Activated T-cell treated with anti-CD3 and anti-CD28 coated beads, Interleukin-2, amount 50 U/mL, for 72 hours (primary cell): ENCODE measurements at regions not wholly inside any gene's neighbourhood (a gene's known extent, or its start where the extent isn't known, plus 50 kb on each side); places are given as distances from the start of the nearest gene placed in this dataset.

Experiments
- ATAC-seq, 2 donors: fragments of 150-1000 bp; cut with Tn5 transposase; replicated peaks in 1 of 2; 2 replicates each; pipeline ENCODE4 v1.10.0; 2021; ENCODE audit warnings: moderate library complexity in 2 of 2, mild to moderate bottlenecking in 1 of 2
- DNase-seq, 2 donors: peaks; one replicate each; pipeline ENCODE4 v3.0.0; 2021 to 2022; ENCODE audit warnings: mixed read lengths in 1 of 2
- H3K27ac Mint-ChIP-seq: one replicate; pipeline ENCODE4 v1.8.0; 2022; ENCODE audit warnings: mild to moderate bottlenecking, moderate library complexity, mixed read lengths
- H3K27me3 Mint-ChIP-seq: one replicate; pipeline ENCODE4 v1.8.0; 2022; ENCODE audit warnings: low read depth, mixed read lengths
- H3K36me3 Mint-ChIP-seq, 2 donors: one replicate each; pipeline ENCODE4 v1.8.0; 2022; ENCODE audit warnings: mixed read lengths in 2 of 2, mild to moderate bottlenecking in 1 of 2; ENCODE audit not compliant: insufficient read depth in 2 of 2
- H3K4me1 Mint-ChIP-seq: one replicate; pipeline ENCODE4 v1.8.0; 2022; ENCODE audit warnings: low read depth, mixed read lengths
- H3K4me3 Mint-ChIP-seq, 2 donors: one replicate each; pipeline ENCODE4 v1.8.0; 2022; ENCODE audit warnings: mild to moderate bottlenecking in 2 of 2, mixed read lengths in 2 of 2, moderate library complexity in 2 of 2
- H3K9me3 Mint-ChIP-seq, 2 donors: one replicate each; pipeline ENCODE4 v1.8.0; 2022; ENCODE audit warnings: mixed read lengths in 2 of 2

DNA sequence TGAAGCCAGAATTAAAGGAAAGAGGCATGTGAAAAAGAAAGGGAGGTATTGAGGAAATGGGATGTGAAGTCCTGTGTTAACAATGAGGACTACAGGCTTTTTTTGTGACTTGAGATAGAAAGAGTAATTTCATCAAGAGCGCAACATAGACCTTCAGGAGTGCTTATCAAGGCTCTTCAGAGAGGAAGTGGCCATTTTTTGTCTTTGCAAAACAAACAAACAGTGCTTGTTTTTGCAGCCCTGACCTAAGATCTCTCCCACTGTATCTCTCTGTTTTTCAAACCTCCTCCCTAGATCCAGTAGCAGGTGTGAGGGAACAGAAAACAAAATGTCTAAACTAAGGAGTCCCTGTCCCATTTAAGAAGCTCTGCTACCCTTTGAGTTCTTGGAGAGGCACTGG lies 710.3 kb upstream of the MARCKS start:
- no peak overlapping the region for H3K27ac Mint-ChIP-seq
- H3K36me3 Mint-ChIP-seq, result no peaks in the 10 kb centered on the region
- no peak overlapping the region for H3K4me3 Mint-ChIP-seq

DNA sequence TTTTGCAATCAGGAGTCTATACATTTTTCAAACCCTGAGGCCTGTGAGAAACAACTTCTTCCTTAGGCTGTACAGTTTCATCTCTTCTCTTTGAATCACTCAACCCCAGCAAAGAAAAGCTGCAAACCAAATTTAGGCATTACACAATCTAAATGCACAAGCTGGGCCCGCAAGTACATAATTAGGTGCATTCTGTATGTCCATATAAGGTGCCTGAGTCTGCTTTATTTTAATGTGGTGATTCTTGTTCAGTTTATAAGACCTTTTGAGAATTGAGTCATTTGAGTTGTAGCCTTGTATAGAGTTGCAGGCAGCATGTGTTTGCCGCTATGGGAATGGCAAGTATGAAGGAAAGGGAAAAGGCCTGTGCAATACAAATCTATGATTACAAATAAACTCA lies 709.6 kb upstream of the MARCKS start:
- no peaks in the 10 kb centered on the region for H3K9me3 Mint-ChIP-seq

More for the DNA sequence above, 710.3 kb upstream of the MARCKS start:
- H3K9me3 Mint-ChIP-seq, result peaks cover 0 to under 1% of the 10 kb centered on the region in 2 donors
- no peaks in the 10 kb centered on the region for H3K27me3 Mint-ChIP-seq
- DNase-seq (no peak), ATAC-seq (no peak)
- H3K4me1 Mint-ChIP-seq, result no peaks in the 10 kb centered on the region

DNA sequence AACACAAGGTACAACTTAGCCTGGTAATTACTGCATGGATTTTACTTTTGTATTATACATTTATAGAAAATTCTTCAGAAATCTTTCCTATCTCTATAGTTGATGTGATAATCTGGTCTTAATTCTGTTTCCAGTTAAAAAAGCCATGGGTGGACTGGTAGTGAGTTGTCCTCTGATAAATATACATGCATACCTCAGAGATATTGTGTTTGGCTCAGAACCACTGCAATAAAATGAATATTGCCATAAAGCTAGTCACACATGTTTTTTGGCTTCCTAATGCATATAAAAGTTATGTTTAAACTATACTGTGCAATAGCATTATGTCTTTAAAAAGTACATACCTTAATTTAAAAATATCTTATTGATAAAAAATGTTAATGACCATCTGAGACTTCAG lies 708.6 kb upstream of the MARCKS start:
- no peak overlapping the region for H3K4me3 Mint-ChIP-seq
- no peaks in the 10 kb centered on the region for H3K27me3 Mint-ChIP-seq
- H3K27ac Mint-ChIP-seq, result no peak overlapping the region
- ATAC-seq (no peak), DNase-seq (no peak)
- no peaks in the 10 kb centered on the region for H3K4me1 Mint-ChIP-seq
- no peaks in the 10 kb centered on the region for H3K36me3 Mint-ChIP-seq
- H3K9me3 Mint-ChIP-seq, result no peaks in the 10 kb centered on the region

More for the DNA sequence above, 709.6 kb upstream of the MARCKS start:
- Mint-ChIP-seq H3K4me3 (no peak overlapping the region), H3K4me1 (no peaks in the 10 kb centered on the region), H3K27me3 (no peaks in the 10 kb centered on the region), H3K36me3 (no peaks in the 10 kb centered on the region), H3K27ac (no peak overlapping the region)
- ATAC-seq (no peak), DNase-seq (no peak)

DNA sequence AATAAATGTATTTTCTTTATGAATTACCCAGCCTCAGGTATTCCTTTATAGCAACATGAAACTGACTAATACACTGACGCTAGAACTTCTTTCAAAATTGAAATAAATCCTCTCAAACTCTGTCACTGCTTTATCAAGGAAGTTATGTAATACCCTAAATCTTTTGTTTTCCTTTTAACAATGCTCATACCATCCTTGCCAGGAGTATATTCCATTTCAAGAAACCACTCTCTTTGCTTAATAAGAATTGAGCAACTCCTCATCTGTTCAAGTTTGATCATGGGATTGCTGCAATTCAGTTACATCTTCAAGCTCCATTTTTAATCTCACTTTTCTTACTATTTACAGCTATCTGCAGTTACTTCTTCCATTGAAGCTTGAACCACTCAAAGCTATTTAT lies 707.6 kb upstream of the MARCKS start:
- no peak for ATAC-seq
- Mint-ChIP-seq H3K4me1 (no peaks in the 10 kb centered on the region), H3K27me3 (no peaks in the 10 kb centered on the region)

DNA sequence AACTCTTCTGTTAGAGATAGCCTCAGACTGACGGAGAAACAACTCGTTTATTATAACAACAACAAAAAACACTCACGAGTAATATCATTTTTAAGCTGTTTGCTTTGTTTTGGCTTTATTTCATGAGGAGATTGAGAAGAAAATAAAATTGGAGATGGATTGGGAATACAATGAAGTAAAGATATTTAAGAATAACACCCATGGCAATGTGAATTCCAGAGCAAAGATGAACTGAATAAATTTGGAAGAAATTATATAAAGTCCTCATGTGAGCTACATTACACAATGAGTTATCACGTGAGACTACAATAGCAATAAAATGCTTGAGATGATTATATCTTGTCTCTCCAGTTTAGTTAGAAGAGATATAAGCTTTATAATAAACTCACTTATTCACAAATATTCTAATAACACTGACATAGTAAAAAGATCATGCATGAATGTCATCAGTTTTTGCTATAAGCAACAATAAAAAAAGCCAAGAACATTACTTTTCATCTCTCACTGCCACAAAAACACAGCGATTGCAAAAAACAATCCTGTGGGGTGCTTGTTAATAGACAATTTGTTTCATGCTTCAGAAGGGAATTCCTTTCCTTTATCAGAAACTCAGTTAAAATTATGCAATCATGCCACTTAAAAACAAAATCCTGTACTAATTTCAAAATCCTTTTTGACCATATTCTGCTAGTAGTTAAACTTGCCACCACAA lies 696.7 kb upstream of the MARCKS start:
- Mint-ChIP-seq H3K4me1 (no peaks in the 10 kb centered on the region), H3K27ac (no peak overlapping the region), H3K4me3 (no peak overlapping the region), H3K27me3 (no peaks in the 10 kb centered on the region), H3K36me3 (no peaks in the 10 kb centered on the region), H3K9me3 (peaks cover 0 to 2% of the 10 kb centered on the region in 2 donors)
- DNase-seq (no peak), ATAC-seq (no peak)

More for the DNA sequence above, 707.6 kb upstream of the MARCKS start:
- no peak for DNase-seq
- no peaks in the 10 kb centered on the region for H3K36me3 Mint-ChIP-seq
- H3K27ac Mint-ChIP-seq, result no peak overlapping the region
- peaks cover 0 to 2% of the 10 kb centered on the region in 2 donors for H3K9me3 Mint-ChIP-seq
- H3K4me3 Mint-ChIP-seq, result no peak overlapping the region

DNA sequence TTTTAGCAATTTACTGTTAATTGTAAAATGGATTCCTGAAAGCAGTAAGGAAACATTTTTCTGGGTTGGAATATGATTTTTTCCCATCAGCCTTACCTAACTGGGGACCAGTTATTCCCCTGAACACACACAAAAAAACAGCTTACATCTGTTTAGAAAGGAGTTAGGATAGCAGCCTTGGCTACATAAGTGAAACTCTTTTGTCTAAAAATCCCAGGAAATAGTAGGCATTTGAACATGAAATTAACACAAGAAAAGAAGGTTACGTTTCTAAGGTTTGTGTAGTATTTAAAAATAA lies 696.2 kb upstream of the MARCKS start:
- no peak for ATAC-seq
- no peak overlapping the region for H3K27ac Mint-ChIP-seq
- no peaks in the 10 kb centered on the region for H3K27me3 Mint-ChIP-seq
- no peak for DNase-seq
- peaks cover 0 to 2% of the 10 kb centered on the region in 2 donors for H3K9me3 Mint-ChIP-seq
- H3K4me3 Mint-ChIP-seq, result no peak overlapping the region
- no peaks in the 10 kb centered on the region for H3K36me3 Mint-ChIP-seq
- H3K4me1 Mint-ChIP-seq, result no peaks in the 10 kb centered on the region

DNA sequence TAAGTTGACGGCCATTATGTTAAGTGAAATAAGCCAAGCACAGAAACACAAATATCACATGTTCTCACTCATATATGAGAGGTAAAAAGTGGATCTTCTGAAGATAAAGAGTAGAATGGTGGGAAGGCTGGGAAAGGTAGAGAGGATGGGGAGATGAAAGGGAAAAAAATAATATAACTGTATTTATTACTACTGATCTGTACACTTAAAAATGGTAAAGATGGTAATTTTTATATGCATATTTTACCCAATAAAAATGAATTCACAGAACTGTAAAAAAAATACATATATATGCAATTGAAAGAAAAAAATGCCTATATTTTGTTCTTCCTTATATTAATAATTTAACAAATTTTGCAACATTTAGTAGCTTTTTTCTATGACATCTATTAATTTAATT lies 694.4 kb upstream of the MARCKS start:
- DNase-seq (no peak), ATAC-seq (no peak)
- H3K9me3 Mint-ChIP-seq, result no peaks in the 10 kb centered on the region
- no peak overlapping the region for H3K4me3 Mint-ChIP-seq
- no peaks in the 10 kb centered on the region for H3K27me3 Mint-ChIP-seq
- H3K4me1 Mint-ChIP-seq, result no peaks in the 10 kb centered on the region
- H3K27ac Mint-ChIP-seq, result no peak overlapping the region
- H3K36me3 Mint-ChIP-seq, result no peaks in the 10 kb centered on the region

DNA sequence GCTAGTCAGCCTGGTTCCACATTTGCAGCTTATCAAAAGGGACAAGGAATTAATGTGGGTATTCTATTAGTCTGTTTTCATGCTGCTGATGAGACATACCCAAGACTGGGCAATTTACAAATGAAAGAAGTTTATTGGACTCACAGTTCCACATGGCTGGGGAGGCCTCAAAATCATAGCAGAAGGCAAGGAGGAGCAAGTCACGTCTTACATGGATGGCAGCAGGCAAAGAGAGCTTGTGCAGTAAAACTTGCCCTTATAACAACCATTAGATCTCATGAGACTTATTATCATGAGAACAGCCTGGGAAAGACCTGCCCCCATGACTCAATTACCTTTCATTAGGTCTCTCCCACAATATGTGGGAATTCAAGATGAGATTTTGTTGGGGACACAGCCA lies 689.1 kb upstream of the MARCKS start:
- Mint-ChIP-seq H3K4me1 (no peaks in the 10 kb centered on the region), H3K4me3 (no peak overlapping the region), H3K27me3 (no peaks in the 10 kb centered on the region), H3K36me3 (no peaks in the 10 kb centered on the region), H3K9me3 (peaks cover 0 to 3% of the 10 kb centered on the region in 2 donors), H3K27ac (no peak overlapping the region)
- no peak for ATAC-seq
- DNase-seq, result no peak

DNA sequence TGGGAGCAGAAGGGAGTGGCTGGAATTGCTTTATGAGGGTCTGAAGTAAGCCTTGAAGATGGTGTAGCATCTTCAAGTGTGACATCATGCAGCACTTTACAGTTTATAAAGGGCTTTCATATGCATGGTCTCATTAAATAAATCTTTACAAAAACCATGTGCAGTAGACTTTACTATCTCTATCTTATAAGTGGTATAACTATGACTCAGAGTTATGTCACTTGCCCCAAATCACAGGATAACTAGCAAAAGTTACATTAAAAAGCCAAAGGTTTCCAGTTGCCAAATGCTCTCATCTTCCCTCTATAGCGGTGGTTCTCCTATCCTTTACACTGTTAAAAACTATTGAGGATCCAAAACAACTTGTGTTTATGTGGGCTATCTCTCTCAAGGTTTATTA lies 687.7 kb upstream of the MARCKS start:
- Mint-ChIP-seq H3K4me3 (no peak overlapping the region), H3K36me3 (no peaks in the 10 kb centered on the region), H3K4me1 (no peaks in the 10 kb centered on the region), H3K27me3 (no peaks in the 10 kb centered on the region), H3K9me3 (peaks cover 0 to 3% of the 10 kb centered on the region in 2 donors), H3K27ac (no peak overlapping the region)
- ATAC-seq (no peak), DNase-seq (no peak)

DNA sequence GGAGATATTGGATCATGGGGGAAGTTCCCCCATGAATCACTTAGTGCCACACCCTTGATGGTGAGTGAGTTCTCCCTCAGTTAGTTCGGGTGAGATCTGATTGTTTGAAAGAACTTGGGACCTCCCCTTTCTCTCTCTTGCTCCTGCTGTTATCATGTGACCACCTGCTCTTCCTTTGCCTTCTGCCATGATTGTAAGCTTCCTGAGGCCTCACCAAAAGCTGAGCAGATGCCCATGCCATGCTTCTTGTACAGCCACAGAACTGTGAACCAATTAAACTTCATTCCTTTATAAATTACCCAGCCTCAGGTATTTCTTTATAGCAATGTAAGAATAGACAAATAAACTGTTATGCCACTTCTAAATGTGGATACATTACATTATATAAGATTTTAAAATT lies 686.7 kb upstream of the MARCKS start:
- no peak overlapping the region for H3K4me3 Mint-ChIP-seq
- H3K27me3 Mint-ChIP-seq, result no peaks in the 10 kb centered on the region
- ATAC-seq, result no peak
- H3K4me1 Mint-ChIP-seq, result no peaks in the 10 kb centered on the region
- no peak for DNase-seq
- peaks cover 1 to 3% of the 10 kb centered on the region in 2 donors for H3K9me3 Mint-ChIP-seq
- no peak overlapping the region for H3K27ac Mint-ChIP-seq
- H3K36me3 Mint-ChIP-seq, result no peaks in the 10 kb centered on the region

DNA sequence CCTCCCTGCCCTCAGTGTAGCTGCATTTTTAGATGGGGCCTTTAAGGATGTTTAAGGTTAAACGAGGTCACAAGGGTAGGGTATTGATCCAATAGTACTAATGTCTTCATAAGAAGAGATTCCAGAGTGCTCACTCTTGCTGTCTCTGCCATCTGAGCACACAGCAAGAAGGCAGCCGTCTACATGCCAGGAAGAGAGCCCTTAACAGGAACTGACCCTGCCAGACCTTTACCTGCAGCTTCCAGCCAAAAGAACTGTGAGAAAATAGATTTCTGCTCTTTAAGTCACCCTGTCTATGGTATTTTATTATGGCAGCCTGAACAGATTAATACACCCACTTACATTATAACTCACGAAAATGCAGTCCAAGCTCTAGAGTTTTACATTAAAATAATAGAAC lies 685.3 kb upstream of the MARCKS start:
- no peaks in the 10 kb centered on the region for H3K36me3 Mint-ChIP-seq
- ATAC-seq, result no peak
- no peaks in the 10 kb centered on the region for H3K4me1 Mint-ChIP-seq
- H3K4me3 Mint-ChIP-seq, result no peak overlapping the region
- H3K27ac Mint-ChIP-seq, result no peak overlapping the region
- peaks cover 1 to 3% of the 10 kb centered on the region in 2 donors for H3K9me3 Mint-ChIP-seq
- H3K27me3 Mint-ChIP-seq, result no peaks in the 10 kb centered on the region
- DNase-seq, result no peak

DNA sequence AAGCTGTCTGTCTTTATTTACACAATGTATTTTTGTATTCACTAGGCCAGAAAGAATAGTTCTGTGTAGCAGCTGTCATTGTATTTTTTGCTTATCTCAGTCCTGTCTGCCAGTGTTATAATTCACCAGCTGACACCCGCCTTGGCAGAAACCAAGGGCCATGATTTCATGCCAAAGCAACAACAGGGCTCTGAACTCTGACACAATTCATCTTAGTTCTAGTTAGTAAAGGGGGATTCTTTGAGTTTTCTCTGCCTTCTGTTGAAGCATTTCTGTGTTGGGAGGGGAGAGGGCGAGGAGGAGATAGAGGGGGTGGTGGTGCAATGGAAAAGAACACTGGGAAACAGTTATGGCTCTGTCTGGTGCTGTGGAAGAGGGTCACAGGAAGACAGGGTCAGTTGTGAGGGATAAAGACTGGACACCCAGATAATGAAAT lies 684.6 kb upstream of the MARCKS start:
- H3K36me3 Mint-ChIP-seq, result no peaks in the 10 kb centered on the region
- H3K27ac Mint-ChIP-seq, result no peak overlapping the region
- no peak overlapping the region for H3K4me3 Mint-ChIP-seq
- no peaks in the 10 kb centered on the region for H3K4me1 Mint-ChIP-seq
- ATAC-seq (no peak), DNase-seq (no peak)
- no peaks in the 10 kb centered on the region for H3K27me3 Mint-ChIP-seq
- H3K9me3 Mint-ChIP-seq, result peaks cover 1 to 5% of the 10 kb centered on the region in 2 donors

DNA sequence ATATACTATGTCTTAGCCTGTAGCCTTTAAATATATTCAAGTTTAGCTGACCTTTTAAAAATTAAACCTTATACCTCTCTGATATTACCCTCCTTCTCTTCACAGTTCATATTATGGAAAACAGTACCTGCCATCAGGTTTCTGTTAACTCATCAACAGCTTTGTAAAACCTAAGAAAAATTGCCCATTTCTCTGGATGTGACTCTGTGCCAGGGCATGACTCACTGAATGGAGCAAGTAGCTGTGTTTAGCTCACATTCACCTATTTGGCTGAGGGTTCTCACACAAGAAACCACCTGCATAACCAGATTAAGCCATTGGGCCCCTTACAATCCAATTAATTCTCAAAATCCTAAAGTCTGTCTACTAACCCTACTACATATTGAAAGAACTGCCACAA lies 678.8 kb upstream of the MARCKS start:
- no peak overlapping the region for H3K4me3 Mint-ChIP-seq
- no peak overlapping the region for H3K27ac Mint-ChIP-seq
- H3K4me1 Mint-ChIP-seq, result no peaks in the 10 kb centered on the region
- no peaks in the 10 kb centered on the region for H3K36me3 Mint-ChIP-seq
- DNase-seq (no peak), ATAC-seq (no peak)
- H3K27me3 Mint-ChIP-seq, result no peaks in the 10 kb centered on the region
- H3K9me3 Mint-ChIP-seq, result peaks cover 4 to 8% of the 10 kb centered on the region in 2 donors

DNA sequence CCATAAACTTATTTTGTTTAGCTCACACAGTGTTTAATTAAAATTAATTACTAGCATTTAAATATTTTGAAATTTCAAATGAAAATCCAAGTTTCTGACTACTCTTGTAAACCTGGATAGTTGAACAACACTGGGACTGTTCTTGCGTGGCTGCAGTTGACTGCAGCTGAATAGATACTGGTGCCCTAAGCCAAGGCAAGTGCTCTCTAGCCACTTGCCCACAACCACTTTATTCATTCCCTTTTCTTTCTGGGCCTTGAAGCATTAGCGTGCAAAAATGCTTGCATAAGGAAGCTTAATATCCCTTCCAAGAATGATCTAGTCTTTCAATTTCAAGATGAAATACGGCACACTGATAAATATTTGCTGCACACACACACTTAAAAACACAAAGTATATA lies 676.0 kb upstream of the MARCKS start:
- Mint-ChIP-seq H3K36me3 (no peaks in the 10 kb centered on the region), H3K4me3 (no peak overlapping the region)

More for the DNA sequence above, 676.0 kb upstream of the MARCKS start:
- Mint-ChIP-seq H3K4me1 (no peaks in the 10 kb centered on the region), H3K27ac (no peak overlapping the region), H3K27me3 (no peaks in the 10 kb centered on the region), H3K9me3 (peaks cover 4 to 13% of the 10 kb centered on the region in 2 donors)
- DNase-seq (no peak), ATAC-seq (no peak)
